SKM-1 (cell line): ENCODE measurements at regions not wholly inside any gene's neighbourhood (a gene's known extent, or its start where the extent isn't known, plus 50 kb on each side); places are given as distances from the start of the nearest gene placed in this dataset.
A peak's percentile ranks its signal among the peaks of the same experiment; 100 is the strongest.

Source experiments
- DNase-seq: peaks from one replicate; lab custom pipeline; 2025; ENCODE audit not compliant: unreplicated experiment; lab: John Stamatoyannopoulos, UW

DNA sequence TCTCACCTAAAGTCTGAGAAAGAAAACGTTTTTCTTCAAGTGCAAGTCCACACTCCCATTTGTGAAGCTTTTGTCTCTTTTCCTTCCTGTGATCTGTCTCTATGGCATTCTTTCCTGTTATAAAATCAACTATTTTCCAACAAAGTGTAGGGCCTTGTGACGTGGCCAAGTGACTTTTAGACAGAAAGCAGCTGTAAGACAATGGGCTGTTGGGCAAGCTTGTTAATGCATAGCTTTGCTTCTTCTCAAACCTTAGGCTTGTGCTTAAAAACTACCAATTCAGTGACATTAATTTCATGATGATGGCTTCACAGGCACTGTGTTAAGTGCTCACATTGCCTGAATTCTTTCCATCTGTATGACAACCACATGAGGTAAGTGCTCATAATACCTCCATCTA is 83.5 kb downstream of the VCY1B start:
- no peak for DNase-seq

DNA sequence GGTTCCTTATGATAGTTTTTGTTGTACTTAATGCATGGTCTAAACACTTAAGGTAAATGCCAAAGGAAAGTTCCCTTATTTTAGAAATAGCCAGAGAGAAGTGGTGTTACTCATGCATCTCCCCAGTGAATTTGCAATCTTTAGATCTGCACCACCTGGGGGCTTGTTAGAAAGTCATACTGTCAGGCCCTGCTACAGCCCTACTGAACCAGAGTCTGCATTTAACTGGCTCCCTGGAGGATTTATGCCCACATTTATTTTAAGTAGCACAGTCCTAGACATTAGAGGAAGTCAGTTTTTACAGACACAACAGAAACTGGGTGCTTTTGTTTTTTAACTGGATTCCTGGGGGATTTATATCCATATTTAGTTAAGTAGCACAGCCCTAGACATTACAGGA is 89.6 kb downstream of the VCY1B start:
- no peak for DNase-seq

DNA sequence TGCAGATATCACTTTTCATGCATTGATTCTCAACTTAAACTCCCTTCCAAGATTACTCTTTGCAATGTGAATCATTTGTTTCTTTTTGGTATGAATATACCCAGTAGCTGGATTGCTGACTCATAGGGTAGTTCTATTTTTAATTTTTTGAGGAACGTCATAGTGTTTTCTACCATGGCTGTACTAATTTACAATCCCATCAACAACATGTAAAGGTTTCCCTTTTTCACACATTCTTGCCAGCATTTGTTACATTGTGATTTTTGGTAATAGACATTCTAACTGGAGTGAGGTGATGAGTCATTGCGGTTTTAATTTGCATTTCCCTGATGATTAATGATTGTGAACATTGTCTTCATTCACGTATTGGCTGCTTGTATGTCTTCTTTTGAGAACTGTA is 126.7 kb downstream of the VCY1B start:
- no peak for DNase-seq

DNA sequence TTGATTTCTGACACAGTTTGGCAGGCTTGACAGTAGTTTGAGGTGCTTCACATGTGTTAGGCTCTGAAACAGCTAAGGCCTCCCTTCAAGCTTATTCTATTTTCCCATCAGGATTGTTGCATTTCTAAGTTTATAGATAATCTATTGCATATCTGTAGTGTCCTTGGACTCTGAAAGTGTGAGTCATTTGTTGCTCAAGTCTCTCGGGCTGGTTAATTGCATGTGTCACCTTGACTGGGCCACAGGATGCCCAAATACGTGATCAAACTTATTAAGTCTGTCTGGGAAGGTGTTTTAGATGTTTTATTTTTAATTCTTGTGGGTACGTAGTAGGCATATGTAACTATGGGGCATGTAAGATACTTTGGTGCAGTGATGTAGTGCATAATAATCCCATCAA is 166.0 kb downstream of the VCY1B start:
- no peak for DNase-seq

DNA sequence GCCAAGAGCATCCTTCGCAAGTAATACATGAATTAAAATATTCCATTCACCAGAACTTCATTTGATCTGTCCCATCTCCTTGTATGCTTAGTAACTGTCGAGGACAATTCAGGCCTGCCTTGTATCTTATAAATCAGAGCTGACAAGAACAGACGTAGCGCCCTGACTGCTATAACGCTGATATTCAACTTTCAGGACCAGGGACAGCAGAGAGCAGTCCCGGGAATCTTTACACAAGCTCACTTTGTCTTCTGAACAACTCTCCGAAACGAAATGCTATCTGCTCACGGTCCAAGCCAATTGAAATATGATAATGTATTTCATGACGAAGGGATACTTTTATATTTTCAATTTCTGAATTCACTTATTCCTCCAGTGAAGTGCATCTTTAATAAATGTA is 175.7 kb downstream of the VCY1B start:
- no peak for DNase-seq

DNA sequence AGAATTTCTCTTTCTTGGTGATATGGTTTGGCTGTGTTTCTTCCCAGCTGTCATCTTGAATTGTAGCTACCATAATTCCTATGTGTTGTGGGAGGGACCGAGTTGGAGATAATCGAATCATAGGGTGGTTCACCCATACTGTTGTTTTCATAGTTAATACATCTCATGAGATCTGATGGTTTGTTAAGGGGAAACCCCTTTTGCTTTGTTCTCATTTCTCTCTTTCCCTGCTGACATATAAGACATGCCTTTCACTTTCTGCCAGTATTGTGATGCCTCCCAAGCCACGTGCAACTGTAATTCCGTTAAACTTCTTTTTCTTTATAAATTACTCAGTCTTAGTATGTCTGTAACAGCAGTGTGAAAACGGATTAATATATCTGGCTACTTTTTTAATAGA is 179.0 kb downstream of the VCY1B start:
- DNase-seq = no peak

DNA sequence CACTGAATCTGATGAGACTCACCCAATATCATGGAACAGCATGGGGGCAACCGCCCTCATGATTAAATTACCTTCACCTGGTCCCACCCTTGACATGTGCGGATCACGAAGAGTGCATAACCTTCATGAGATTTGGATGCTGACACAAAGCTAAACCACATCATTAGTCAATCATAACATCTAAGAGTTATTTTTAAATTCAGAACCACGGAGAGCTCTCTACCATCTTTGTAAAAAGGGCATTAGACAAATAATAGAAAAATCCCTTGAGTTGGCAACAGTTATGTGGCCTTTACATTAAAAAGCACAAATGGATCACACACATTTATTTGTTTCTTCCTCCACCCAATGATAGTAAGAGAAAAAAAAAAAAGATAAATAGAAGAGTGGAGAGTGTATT is 182.2 kb downstream of the VCY1B start:
- DNase-seq = no peak

DNA sequence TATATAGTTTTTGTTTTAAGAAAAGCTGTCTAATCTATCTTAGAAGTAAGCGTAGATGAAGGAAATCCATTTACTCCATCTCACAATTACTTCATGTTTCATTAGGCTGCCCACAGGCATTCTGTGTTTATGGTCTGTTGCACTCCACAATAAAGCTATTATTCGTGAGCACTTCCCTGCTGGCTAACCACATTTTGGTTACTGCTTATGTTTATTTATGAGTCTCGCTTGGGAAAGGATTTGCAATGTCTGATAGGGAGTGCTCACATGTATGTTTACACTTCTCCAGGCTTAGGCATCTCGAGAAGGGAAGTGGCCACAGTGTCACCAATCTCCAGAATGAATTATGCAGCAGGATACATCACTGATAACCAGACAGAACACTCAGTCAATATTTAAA is 190.9 kb downstream of the VCY1B start:
- no peak for DNase-seq

DNA sequence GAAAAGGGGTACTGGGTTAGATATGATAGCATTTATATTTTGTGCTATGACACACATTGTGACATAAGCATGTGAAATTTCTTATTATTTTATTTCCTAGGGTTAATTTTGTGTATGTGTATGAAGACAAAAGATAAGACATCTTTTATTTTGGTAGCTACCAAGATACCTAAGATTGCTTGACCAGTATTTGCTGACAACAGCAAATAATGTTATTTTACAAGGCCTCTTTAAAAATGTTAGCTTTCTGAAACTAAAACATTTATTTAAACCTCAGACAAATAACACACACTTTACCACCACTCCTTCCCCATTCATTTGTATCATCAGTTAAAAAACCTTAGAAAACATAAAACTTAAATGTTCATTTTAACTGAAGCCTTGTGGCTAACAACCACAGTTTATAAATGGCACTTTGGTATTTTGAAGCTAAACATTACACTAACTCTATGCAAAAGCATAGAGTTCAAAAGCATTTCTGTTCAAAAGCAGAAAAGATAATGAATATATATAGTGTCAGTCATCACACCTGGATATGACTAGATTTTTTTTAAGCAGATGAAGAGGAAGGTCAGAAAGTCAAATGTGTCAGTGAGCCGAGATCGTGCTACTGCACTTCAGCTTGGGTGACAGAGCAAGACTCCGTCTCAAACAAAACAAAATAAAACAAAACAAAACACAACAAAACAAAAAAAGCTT is 193.0 kb downstream of the VCY1B start:
- DNase-seq = no peak

DNA sequence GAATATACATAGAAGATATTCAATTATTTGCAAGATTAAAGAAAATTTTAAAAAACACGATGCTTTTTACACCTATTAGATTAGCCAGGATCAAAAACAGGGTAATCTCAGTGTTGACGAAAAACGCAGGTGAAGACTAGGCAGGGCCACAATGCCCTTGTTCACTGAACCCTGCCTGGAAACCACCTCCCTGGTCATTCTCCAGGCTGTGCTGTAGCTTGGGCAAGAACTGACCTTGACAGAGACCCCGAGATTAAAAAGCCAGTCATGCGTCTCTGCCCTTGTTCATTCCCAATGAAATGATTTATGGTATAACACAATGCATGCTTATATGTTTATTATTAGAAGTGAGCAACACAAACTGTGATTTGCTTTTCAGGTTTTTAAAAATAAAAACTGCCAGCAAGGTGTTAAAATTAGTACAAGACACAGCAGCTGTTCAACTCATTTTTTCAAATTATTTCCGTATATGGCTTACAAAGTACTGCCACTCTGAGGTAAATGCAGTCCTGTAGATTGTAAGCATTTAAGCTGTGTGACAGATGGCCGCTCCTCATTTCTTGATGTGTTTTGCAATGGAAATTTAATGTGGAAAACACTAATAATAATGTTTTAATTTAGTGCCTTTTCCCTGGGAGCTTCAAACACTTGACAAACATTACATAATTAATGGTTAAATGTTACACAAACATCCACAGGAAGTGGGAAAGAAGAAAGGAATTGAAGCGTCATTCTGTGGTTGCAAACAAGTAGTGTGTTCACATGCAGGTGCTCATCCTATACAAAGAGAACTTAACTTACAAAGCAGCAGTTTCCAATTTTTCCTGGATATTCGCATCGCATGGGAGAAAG is 200.2 kb downstream of the VCY1B start:
- no peak for DNase-seq

DNA sequence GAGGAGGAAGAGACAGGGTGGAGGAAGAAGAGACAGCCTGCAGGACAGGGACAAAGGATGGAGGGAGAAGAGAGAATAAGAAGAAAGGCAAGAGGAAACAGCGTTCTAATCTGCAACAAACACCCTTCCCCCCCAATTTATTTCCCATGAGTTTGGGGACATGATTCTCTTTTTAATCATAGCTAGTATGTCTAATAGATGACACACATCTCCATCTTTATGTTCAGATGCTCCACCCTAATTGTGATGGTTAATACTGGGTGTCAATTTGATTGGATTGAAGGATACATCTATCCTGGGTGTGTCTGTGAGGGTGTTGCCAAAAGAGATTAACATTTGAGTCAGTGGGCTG is 200.8 kb downstream of the VCY1B start:
- DNase-seq = no peak

DNA sequence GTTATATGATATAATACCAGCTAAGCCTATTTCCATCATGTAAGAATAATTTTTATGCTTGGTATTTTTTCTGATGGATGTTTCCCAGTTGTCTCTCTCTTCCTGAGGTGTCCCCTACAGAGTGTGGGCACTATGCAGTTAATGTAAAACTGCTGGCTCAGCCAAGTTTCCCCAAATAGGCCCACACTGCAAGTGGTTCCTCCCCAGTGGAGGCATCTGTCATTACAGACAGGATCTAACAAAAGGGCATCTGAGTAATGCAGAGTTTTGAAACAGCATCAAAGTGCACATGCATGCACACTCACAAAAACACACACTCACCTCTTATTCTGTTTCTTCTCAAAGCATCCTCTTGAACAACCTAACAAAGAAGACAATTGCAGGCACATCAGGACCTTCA is 221.0 kb downstream of the VCY1B start:
- no peak for DNase-seq

DNA sequence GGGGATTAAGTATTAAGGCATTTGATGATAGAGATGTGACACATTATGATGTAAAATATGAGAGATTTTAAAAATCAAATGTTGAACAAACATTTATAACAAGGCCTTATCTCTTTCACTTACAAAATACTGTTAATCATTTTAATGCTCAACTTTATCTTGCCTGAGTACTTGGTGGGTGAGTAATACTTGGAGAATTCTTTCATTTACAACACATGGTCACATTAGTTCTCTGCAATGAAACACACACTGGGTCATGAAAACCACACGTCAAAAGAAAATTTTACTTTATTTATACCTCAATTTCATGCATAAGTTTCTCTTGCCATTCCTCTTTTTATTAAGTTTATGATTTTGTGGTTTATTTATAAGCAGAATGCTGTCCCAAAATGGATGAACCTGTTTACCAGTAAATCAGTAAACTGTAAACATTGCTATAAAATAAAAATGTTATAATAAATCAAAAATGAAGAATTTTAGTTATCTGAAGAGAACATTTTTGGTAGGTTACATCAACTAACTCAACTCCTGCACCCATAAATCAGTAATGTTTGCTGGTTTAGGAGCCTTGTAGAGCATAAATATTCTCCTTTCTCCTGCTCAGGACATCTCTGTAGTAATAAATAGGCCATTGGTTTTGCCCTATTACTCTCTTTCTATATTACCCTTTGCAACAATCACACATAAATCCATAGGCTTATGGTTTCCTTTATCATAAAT is 233.5 kb upstream of the NLGN4Y start:
- no peak for DNase-seq

DNA sequence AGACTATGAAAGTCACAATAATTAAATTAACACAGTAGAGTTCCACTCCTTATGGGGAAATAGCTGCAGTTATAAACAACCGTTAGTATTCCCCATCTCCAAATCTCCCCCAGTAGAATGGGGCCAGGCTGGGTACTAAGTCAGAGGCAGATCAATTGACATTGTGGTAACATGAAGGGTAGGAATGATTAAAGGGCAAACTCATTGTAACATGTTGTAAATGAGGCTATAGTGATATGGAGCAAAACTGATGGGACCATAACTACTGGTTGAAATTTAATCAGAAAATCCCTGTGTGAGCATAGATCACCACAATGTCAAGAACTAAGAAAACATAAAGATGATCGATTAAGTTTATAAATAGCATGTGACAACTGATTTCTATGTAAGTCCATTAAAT is 231.9 kb upstream of the NLGN4Y start:
- DNase-seq = no peak

DNA sequence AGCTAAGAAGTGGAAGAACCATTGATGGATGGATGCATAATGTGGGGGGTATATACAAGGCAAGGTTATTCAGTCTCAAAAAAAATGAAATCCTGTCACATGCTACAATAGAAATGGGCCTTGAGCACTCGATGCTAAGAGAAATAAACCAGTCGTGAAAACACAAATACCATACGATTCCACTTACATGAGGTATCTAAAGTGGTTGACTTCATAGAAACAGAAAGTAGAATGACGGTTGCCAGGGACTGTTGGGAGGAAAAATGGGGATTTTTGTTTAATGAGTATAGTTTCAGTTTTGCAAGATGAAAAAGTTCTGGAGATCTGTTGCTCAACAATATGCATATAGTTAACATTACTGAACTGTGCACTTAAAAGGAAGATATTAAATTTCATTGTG is 223.6 kb upstream of the NLGN4Y start:
- no peak for DNase-seq

DNA sequence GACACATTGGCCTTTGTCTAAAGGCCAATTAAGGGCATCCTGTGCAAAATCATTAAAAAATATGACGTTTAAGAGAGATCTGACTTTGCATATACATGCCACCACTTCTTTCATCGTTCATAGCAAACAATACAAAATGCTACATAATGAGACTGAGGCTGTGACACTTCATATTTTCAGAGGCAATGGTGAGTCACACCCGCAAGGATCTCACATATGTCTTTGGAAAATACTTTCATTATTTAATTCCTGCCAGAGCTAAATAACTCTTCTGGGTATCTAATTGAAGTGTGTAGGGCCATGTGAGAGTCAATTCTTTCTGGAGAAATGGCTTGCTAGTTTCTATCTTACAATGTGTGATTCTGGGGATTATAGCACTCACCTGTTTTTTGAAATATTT is 222.8 kb upstream of the NLGN4Y start:
- DNase-seq = no peak

DNA sequence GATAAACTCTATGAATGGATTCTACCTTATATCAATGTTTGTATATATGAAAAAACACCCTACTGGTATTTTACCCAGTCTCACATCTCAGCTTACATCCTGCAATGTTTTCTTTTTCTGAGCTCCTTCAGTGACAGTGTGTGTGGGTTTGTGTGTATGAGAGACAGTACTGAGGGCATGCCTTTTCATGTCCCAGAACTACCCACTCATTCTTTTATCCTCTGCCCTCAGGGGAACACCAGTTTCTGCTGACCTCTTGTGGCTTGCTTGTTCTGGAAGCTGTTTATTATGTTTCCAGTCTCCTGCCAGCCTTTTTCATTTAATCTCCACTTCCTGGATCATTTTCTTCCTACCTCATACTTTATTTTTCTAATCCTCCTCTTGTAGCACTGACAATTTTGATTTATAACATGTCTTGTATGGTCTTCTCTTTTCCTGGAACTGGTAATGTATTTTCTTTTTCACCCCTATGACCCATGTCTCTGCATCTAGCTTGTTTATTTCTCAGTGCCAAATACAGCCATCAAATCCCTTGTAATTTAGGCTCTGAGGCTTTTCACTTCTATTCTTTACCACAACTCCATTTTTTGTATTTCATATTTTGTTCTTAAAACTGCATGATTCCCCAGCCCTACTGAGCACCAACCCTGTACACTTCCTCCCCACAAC is 195.5 kb upstream of the NLGN4Y start:
- DNase-seq = no peak

DNA sequence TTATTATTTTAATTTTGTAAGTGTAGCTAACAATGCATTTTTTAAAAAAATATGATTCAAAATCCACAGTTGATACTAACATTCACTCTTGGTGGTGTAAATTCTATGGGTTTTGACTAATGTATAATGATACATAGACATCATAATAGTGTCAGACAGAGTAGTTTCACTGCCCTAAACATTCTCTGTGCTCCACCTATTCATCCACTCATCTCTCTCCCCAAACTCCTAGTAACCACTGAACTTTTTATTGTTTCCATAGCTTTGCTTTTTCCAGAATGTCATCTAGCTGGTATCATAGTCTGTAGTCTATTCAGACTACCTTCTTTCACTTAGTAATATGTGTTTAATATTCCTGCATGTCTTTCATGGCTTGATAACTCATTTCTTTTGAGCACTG is 194.0 kb upstream of the NLGN4Y start:
- DNase-seq = no peak

DNA sequence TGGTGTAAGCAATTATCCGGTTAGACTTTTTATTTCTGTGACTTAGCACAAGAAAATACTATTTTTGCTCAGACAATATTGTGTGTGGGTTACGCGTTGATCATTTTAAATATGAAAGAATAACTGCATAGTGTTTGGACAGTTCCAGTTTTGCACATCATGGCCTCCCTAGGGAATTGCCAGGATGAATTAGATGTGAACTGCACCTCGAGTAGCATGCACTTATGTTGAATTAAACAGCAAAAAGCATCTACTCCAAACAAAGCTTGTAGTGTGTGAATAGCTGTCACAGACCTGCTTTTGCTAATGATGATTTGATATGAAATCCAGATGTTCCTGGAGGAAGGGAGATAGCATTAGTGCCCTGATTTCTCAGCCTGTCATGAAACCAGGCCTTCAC is 184.8 kb upstream of the NLGN4Y start:
- DNase-seq = no peak

DNA sequence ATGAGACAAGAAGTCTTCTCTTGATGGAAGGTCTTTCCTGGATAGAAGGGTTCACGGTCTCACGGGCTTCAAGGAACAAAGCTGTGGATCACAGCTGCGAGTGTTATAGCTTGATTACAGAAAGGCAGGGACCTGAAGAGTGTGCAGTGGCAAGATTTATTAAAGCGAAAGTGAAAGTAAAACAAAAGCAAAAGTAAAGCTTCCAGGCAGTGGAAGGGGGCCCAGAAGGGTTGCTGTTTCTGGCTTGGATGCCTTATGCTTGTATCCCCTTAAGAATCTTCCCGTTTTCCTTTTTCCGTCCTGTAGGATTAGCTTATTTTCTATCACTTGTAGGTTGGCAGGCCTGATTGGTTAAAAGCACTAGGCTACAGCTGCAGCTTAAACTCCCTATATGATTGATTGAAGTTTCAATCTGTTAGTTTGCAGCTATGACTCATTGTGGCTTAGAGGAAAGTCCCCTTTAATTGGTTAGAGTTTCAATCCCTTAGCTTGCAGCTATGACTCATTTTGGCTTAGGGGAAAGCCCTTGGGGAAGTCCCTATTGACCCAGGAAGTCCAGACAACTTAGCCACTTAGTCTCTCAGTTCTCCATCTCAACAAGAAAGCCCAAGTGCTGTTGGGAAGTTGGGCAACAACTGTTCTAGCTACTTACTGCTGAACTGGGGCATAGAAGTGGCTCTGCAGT is 183.7 kb upstream of the NLGN4Y start:
- DNase-seq = peak; percentile 24
